ENCODE measurements at regions not wholly inside any gene's neighbourhood (a gene's known extent, or its start where the extent isn't known, plus 50 kb on each side); places are given as distances from the start of the nearest gene placed in this dataset.

DNA sequence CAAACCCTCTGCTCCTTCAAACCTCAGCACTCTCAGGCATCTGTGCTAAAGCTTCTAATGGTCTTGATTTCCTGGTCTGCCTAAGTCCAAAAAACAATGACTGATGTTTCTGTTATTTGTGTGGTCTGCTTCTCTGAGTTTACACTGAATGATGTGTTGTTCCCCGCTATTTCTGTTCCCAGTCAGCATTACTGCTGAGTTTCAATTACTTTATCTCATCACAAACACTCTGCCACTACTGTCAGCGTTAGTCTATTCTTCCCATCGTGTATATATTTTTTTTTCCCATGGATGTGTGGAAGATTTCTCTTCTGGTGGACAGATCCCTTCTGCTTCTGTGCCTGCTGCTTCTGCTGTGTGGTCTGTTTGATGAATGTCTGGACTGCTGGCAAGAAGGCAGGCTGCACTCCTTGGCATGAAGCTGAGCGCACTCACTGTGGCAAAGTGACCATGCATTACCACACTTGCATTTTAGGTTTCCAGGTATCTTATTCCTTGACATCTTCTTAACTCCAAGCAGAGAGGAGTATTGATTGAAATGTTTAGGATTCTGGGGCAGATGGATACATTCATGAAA is 106.9 kb upstream of the PAQR3 start:
- TF ChIP-seq EZH2 (IDR thresholded peaks at IDR 0.05; ENCODE audit: borderline replicate concordance, low read depth, low read length), result no peak
- TF ChIP-seq ZNF212 (CRISPR knock-in tag; IDR thresholded peaks at IDR 0.05), result no peak
- no peak for TF ChIP-seq ZFPM2 (CRISPR knock-in tag; IDR thresholded peaks at IDR 0.05)
- TF ChIP-seq FIP1L1 (IDR thresholded peaks at IDR 0.05; ENCODE audit: low read depth, low read length, poor library complexity, severe bottlenecking), result no peak

Measured in K562 (cell line).